ENCODE measurements at regions not wholly inside any gene's neighbourhood (a gene's known extent, or its start where the extent isn't known, plus 50 kb on each side); places are given as distances from the start of the nearest gene placed in this dataset.

DNA sequence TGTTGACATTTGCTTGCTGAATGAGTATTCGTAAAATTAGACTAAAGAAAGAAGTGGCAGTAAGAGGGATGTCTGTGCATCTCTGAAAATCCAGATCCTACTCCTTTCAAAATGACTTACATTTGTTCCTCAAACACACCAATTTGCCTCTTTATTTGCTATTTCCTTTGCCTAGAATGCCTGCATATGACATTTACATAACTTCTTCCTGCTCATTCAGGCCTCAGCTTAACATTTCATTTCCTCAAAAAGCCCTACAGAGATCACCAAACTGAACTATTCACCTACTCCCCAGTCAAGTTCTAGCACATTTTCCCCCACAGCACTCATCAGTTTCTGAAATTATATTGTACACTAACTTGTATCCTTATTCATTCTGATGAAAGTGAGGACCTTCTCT lies 907.2 kb downstream of the LRFN5 start:
- TF ChIP-seq CTCF (IDR thresholded peaks at IDR 0.05), result no peak
- Mint-ChIP-seq H3K4me3 (no peak overlapping the region), H3K27me3 (ENCODE audit: low read depth, poor library complexity) (no peaks in the 10 kb centered on the region), H3K9me3 (no peaks in the 10 kb centered on the region), H3K27ac (no peak overlapping the region), H3K36me3 (ENCODE audit: low read depth) (no peaks in the 10 kb centered on the region), H3K4me1 (no peaks in the 10 kb centered on the region)
- DNase-seq, result no peak

- Mint-ChIP-seq H3K4me1 (no peaks in the 10 kb centered on the region), H3K36me3 (ENCODE audit: low read depth) (no peaks in the 10 kb centered on the region), H3K27ac (no peak overlapping the region), H3K27me3 (ENCODE audit: low read depth, poor library complexity) (no peaks in the 10 kb centered on the region), H3K9me3 (no peaks in the 10 kb centered on the region), H3K4me3 (no peak overlapping the region)
- TF ChIP-seq CTCF (IDR thresholded peaks at IDR 0.05), result no peak
- DNase-seq, result no peak
Observed at GRCh38 chr14:42510071-42510470, 903.4 kb downstream of the LRFN5 start.

- H3K4me1 Mint-ChIP-seq, result no peaks in the 10 kb centered on the region
- DNase-seq, result no peak
- H3K9me3 Mint-ChIP-seq, result no peaks in the 10 kb centered on the region
- no peak for TF ChIP-seq CTCF (IDR thresholded peaks at IDR 0.05)
- no peaks in the 10 kb centered on the region for H3K27me3 Mint-ChIP-seq (ENCODE audit: low read depth, poor library complexity)
- no peaks in the 10 kb centered on the region for H3K36me3 Mint-ChIP-seq (ENCODE audit: low read depth)
- no peak overlapping the region for H3K4me3 Mint-ChIP-seq
- no peak overlapping the region for H3K27ac Mint-ChIP-seq
Observed at GRCh38 chr14:42508209-42508946, 901.7 kb downstream of the LRFN5 start.

GRCh38 chr14:42504433-42504832 lies 897.8 kb downstream of the LRFN5 start:
- no peak for DNase-seq
- no peak for TF ChIP-seq CTCF (IDR thresholded peaks at IDR 0.05)
- no peaks in the 10 kb centered on the region for H3K4me1 Mint-ChIP-seq
- H3K4me3 Mint-ChIP-seq, result no peak overlapping the region
- H3K36me3 Mint-ChIP-seq (ENCODE audit: low read depth), result no peaks in the 10 kb centered on the region
- no peaks in the 10 kb centered on the region for H3K27me3 Mint-ChIP-seq (ENCODE audit: low read depth, poor library complexity)
- H3K27ac Mint-ChIP-seq, result no peak overlapping the region
- no peaks in the 10 kb centered on the region for H3K9me3 Mint-ChIP-seq

- no peak for TF ChIP-seq CTCF (IDR thresholded peaks at IDR 0.05)
- H3K27ac Mint-ChIP-seq, result no peak overlapping the region
- no peaks in the 10 kb centered on the region for H3K27me3 Mint-ChIP-seq (ENCODE audit: low read depth, poor library complexity)
- no peaks in the 10 kb centered on the region for H3K36me3 Mint-ChIP-seq (ENCODE audit: low read depth)
- no peaks in the 10 kb centered on the region for H3K9me3 Mint-ChIP-seq
- no peaks in the 10 kb centered on the region for H3K4me1 Mint-ChIP-seq
- H3K4me3 Mint-ChIP-seq, result no peak overlapping the region
- no peak for DNase-seq
Observed at GRCh38 chr14:42499137-42499536, 892.5 kb downstream of the LRFN5 start.

DNA sequence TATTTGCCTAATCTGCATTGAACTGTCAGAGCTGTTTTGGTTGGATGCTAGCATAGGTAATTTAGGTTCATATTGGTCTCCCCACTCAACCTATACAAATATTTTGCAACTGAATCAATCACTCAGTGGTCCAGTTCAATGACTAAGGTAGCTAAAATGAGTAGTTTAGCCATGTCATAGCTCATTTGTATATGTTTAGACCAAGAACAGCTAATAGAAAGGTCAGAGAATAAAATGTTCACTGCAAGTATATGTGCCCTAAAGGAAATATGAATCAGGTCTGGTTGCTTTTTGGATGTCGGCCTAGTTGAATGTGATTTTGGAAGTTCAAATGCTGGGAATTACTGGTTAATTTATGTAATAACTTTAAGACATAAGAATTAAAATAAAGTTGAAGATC lies 883.9 kb downstream of the LRFN5 start:
- no peaks in the 10 kb centered on the region for H3K9me3 Mint-ChIP-seq

More for the DNA sequence above, 883.9 kb downstream of the LRFN5 start:
- no peaks in the 10 kb centered on the region for H3K36me3 Mint-ChIP-seq (ENCODE audit: low read depth)
- TF ChIP-seq CTCF (IDR thresholded peaks at IDR 0.05), result no peak
- H3K27ac Mint-ChIP-seq, result no peak overlapping the region
- no peaks in the 10 kb centered on the region for H3K27me3 Mint-ChIP-seq (ENCODE audit: low read depth, poor library complexity)
- H3K4me3 Mint-ChIP-seq, result no peak overlapping the region
- peaks cover 7% of the 10 kb centered on the region for H3K4me1 Mint-ChIP-seq
- DNase-seq, result no peak

Data from nephron progenitor cell (in vitro differentiated cells).